GM23248 (cell line): ENCODE measurements at regions not wholly inside any gene's neighbourhood (a gene's known extent, or its start where the extent isn't known, plus 50 kb on each side); places are given as distances from the start of the nearest gene placed in this dataset.
A peak's percentile ranks its signal among the peaks of the same experiment; 100 is the strongest.

Source experiments
- DNase-seq: peaks from one replicate; pipeline ENCODE4 v3.0.0-alpha.2; 2015
- H2AFZ ChIP-seq: fragments of 200-600 bp; sonication (generic); 2 replicates; pipeline ENCODE4 v1.6.1; 2016; ENCODE audit warnings: antibody characterized with exemption
- H3F3A ChIP-seq: fragments of 200-600 bp; sonication (generic); 2 replicates; pipeline ENCODE4 v1.6.1; 2016; ENCODE audit warnings: mild to moderate bottlenecking, antibody characterized with exemption, mixed run types; ENCODE audit not compliant: insufficient read depth
- H3K27ac ChIP-seq: fragments of 200-600 bp; sonication (generic); 2 replicates; pipeline ENCODE4 v1.5.1; 2016; ENCODE audit warnings: mild to moderate bottlenecking
- H3K27me3 ChIP-seq: fragments of 200-600 bp; sonication (generic); replicated peaks from 2 replicates; pipeline ENCODE4 v1.6.1; 2016; ENCODE audit warnings: mild to moderate bottlenecking; ENCODE audit not compliant: insufficient read depth
- H3K36me3 ChIP-seq: fragments of 200-600 bp; sonication (generic); 2 replicates; pipeline ENCODE4 v1.6.1; 2016; ENCODE audit warnings: low read depth, mild to moderate bottlenecking
- H3K4me1 ChIP-seq: fragments of 200-600 bp; sonication (generic); 2 replicates; pipeline ENCODE4 v1.6.1; 2016; ENCODE audit warnings: mild to moderate bottlenecking; ENCODE audit not compliant: insufficient read depth
- H3K4me2 ChIP-seq: fragments of 200-600 bp; sonication (generic); one replicate; pipeline ENCODE4 v1.6.1; 2016; ENCODE audit warnings: mild to moderate bottlenecking; ENCODE audit not compliant: unreplicated experiment
- H3K4me3 ChIP-seq: fragments of 200-600 bp; sonication (generic); 2 replicates; pipeline ENCODE4 v1.5.1; 2016; ENCODE audit warnings: mild to moderate bottlenecking
- H3K79me2 ChIP-seq: fragments of 200-600 bp; sonication (generic); 2 replicates; pipeline ENCODE4 v1.6.1; 2016; ENCODE audit warnings: mild to moderate bottlenecking; ENCODE audit not compliant: insufficient read depth
- H3K9ac ChIP-seq: fragments of 200-600 bp; sonication (generic); 2 replicates; pipeline ENCODE4 v1.6.1; 2016; ENCODE audit warnings: mild to moderate bottlenecking
- H3K9me2 ChIP-seq: fragments of 200-600 bp; sonication (generic); 2 replicates; pipeline ENCODE4 v1.6.1; 2016; ENCODE audit warnings: mixed run types, mild to moderate bottlenecking, moderate library complexity; ENCODE audit not compliant: insufficient read depth
- H3K9me3 ChIP-seq: fragments of 200-600 bp; sonication (generic); one replicate; pipeline ENCODE4 v1.6.1; 2017; ENCODE audit warnings: low read depth
- H4K20me1 ChIP-seq: fragments of 200-600 bp; sonication (generic); 2 replicates; pipeline ENCODE4 v1.6.0; 2016; ENCODE audit not compliant: insufficient read depth
- EZH2 ChIP-seq: fragments of 200-600 bp; sonication (generic); IDR thresholded peaks from 2 replicates; pipeline ENCODE4 v1.6.1; 2018; ENCODE audit warnings: antibody characterized with exemption, mild to moderate bottlenecking; ENCODE audit not compliant: insufficient read depth, poor library complexity, severe bottlenecking
- EZH2phosphoT487 ChIP-seq: fragments of 200-600 bp; sonication (generic); IDR thresholded peaks from 2 replicates; pipeline ENCODE4 v1.6.1; 2018; ENCODE audit warnings: antibody characterized with exemption, moderate library complexity, mild to moderate bottlenecking, low read depth; ENCODE audit not compliant: insufficient read depth
- WGBS, 2 experiments: methylation state at CpG; one replicate each; pipeline ENCODE4 v1.1.6; 2015 to 2017; ENCODE audit warnings: low lambda C conversion rate in 2 of 2, low coverage in 1 of 2; ENCODE audit errors: missing lambda C conversion rate in 2 of 2; 5-methylcytosine and 5-hydroxymethylcytosine counted together
- in situ Hi-C: fragments of 300-500 bp; cut with MboI; formaldehyde crosslinking; loops from 2 replicates; pipeline ENCODE4 v1.15.0; 2020

DNA sequence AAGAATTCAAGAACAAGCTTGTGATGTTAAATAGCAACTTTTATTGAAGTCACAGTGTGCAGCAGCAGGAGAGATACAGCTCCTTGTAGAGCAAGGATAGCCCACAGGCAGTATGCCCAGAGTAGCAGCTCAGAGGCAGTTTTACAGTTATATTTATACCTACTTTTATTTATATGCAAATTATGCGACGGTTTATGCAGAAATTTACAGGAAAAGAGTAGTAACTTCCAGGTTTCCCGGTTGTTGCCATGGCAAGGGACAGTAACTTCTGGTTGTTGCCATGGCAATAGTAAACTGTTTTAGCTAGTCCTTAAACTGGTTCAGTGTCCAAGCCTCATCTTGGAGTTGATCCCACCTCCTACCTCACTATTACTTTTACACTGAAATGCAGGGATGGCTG, 344.6 kb upstream of the LYPLAL1 start:
- H3K9me2 ChIP-seq, result no peaks in the 10 kb centered on the region
- no peak overlapping the region for H3K4me2 ChIP-seq
- H3K9ac ChIP-seq, result no peak overlapping the region
- peaks cover 1% of the 10 kb centered on the region for H3K4me1 ChIP-seq
- H3K27me3 ChIP-seq, result 0 out of 2 replicates have a peak, but pooled peaks cover 6% of the 10 kb centered on the region
- peak; percentile 18 for DNase-seq
- 52 to 66% methylated on average over 3 of the region's 3 CpGs for WGBS, 2 experiments
- no peaks in the 10 kb centered on the region for H3K79me2 ChIP-seq
- H4K20me1 ChIP-seq, result no peaks in the 10 kb centered on the region
- H3K9me3 ChIP-seq, result no peaks in the 10 kb centered on the region
- H3K36me3 ChIP-seq, result no peaks in the 10 kb centered on the region
- no peak for TF ChIP-seq EZH2
- no peak for TF ChIP-seq EZH2phosphoT487
- no peak overlapping the region for H2AFZ ChIP-seq
- peaks cover 1% of the 10 kb centered on the region; the same call in 1 of the 2 replicates for H3F3A ChIP-seq
- in situ Hi-C loops, result no loop called here
- H3K27ac ChIP-seq, result no peak overlapping the region
- no peak overlapping the region for H3K4me3 ChIP-seq

GRCh38 chr1:218835609-218836008, 338.1 kb upstream of the LYPLAL1 start:
- no peaks in the 10 kb centered on the region for H3K79me2 ChIP-seq
- H3K9me2 ChIP-seq, result 0 out of 2 replicates have a peak, but pooled peaks cover 4% of the 10 kb centered on the region
- no peaks in the 10 kb centered on the region for H4K20me1 ChIP-seq

GRCh38 chr1:218836264-218836663, 337.4 kb upstream of the LYPLAL1 start:
- Histone ChIP-seq H3K4me2 (no peak overlapping the region), H3K9me2 (0 out of 2 replicates have a peak, but pooled peaks cover 4% of the 10 kb centered on the region), H3K79me2 (no peaks in the 10 kb centered on the region), H3F3A (no peaks in the 10 kb centered on the region), H4K20me1 (no peaks in the 10 kb centered on the region), H3K9me3 (no peaks in the 10 kb centered on the region), H3K27me3 (no peaks in the 10 kb centered on the region), H3K4me1 (no peaks in the 10 kb centered on the region), H3K9ac (no peak overlapping the region), H3K27ac (no peak overlapping the region), H2AFZ (no peak overlapping the region), H3K4me3 (no peak overlapping the region), H3K36me3 (no peaks in the 10 kb centered on the region)
- no peak for DNase-seq
- in situ Hi-C loops, result no loop called here
- WGBS, 2 experiments, result 79 to 81% methylated on average over 3 of the region's 3 CpGs
- no peak for TF ChIP-seq EZH2
- TF ChIP-seq EZH2phosphoT487, result no peak

More at GRCh38 chr1:218835609-218836008, 338.1 kb upstream of the LYPLAL1 start:
- TF ChIP-seq EZH2phosphoT487, result no peak
- no peak for TF ChIP-seq EZH2
- Histone ChIP-seq H3K36me3 (no peaks in the 10 kb centered on the region), H3F3A (no peaks in the 10 kb centered on the region), H3K4me3 (no peak overlapping the region), H3K9me3 (no peaks in the 10 kb centered on the region), H3K4me1 (no peaks in the 10 kb centered on the region), H2AFZ (no peak overlapping the region), H3K27me3 (no peaks in the 10 kb centered on the region), H3K9ac (no peak overlapping the region), H3K4me2 (no peak overlapping the region), H3K27ac (no peak overlapping the region)
- in situ Hi-C loops, result no loop called here
- no peak for DNase-seq
- 73 to 88% methylated on average over 1 of the region's 1 CpG for WGBS, 2 experiments

DNA sequence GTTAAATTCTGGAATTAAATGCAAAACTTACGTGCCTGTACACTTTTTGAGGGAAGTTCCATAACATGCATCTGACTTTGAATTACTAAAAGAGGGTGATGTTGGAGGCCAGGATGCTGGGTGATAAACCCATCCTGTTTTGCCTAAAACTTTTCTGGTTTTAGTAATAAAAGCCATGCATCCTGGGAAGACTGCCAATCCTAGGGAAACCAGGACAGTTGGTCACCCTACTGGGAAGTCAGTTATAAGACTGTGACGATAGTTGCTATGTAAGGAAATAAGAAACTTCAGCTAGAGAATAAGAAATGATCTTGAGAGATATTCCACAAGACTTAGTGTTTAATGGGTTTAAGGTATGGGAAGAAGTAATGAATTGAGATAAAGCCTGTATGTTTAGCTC, 336.6 kb upstream of the LYPLAL1 start:
- Histone ChIP-seq H3K79me2 (no peaks in the 10 kb centered on the region), H3K4me3 (no peak overlapping the region), H3K9ac (no peak overlapping the region), H3K9me2 (0 out of 2 replicates have a peak, but pooled peaks cover 4% of the 10 kb centered on the region), H3K4me1 (no peaks in the 10 kb centered on the region), H3K4me2 (no peak overlapping the region), H3F3A (no peaks in the 10 kb centered on the region), H3K9me3 (no peaks in the 10 kb centered on the region), H4K20me1 (no peaks in the 10 kb centered on the region), H3K36me3 (no peaks in the 10 kb centered on the region), H3K27ac (no peak overlapping the region), H3K27me3 (no peaks in the 10 kb centered on the region), H2AFZ (no peak overlapping the region)
- DNase-seq, result no peak
- TF ChIP-seq EZH2 (no peak), EZH2phosphoT487 (no peak)
- 92 to 93% methylated on average over 2 of the region's 2 CpGs for WGBS, 2 experiments
- in situ Hi-C loops, result no loop called here

GRCh38 chr1:218845589-218845988, 328.1 kb upstream of the LYPLAL1 start:
- 46 to 48% methylated on average over 1 of the region's 1 CpG for WGBS, 2 experiments
- Histone ChIP-seq H3K27ac (0 out of 2 replicates have a peak overlapping the region, but pooled peaks have one; percentile 17), H3K27me3 (no peaks in the 10 kb centered on the region), H3F3A (peaks cover 8% of the 10 kb centered on the region), H2AFZ (no peak overlapping the region), H3K79me2 (no peaks in the 10 kb centered on the region), H3K4me1 (peaks cover 11% of the 10 kb centered on the region), H3K9ac (no peak overlapping the region), H3K36me3 (no peaks in the 10 kb centered on the region), H3K4me2 (no peak overlapping the region), H4K20me1 (no peaks in the 10 kb centered on the region), H3K9me3 (no peaks in the 10 kb centered on the region), H3K9me2 (no peaks in the 10 kb centered on the region), H3K4me3 (no peak overlapping the region)
- DNase-seq, result no peak
- TF ChIP-seq EZH2phosphoT487 (no peak), EZH2 (no peak)
- in situ Hi-C loops, result no loop called here
